K562 (cell line): ENCODE measurements at regions not wholly inside any gene's neighbourhood (a gene's known extent, or its start where the extent isn't known, plus 50 kb on each side); places are given as distances from the start of the nearest gene placed in this dataset.

ENCODE experiments used
- CAMTA2 ChIP-seq: fragments of 250-450 bp; sonication (Bioruptor Pico); conservative IDR thresholded peaks from 2 replicates; pipeline ENCODE4 v1.5.1; 2022
- CHAMP1 ChIP-seq: fragments of 450-650 bp; IDR thresholded peaks from 2 replicates; pipeline ENCODE4 v1.6.1; 2016; ENCODE audit warnings: mild to moderate bottlenecking
- CHD1 ChIP-seq: fragments of 200-600 bp; sonication (generic); IDR thresholded peaks from one replicate; pipeline ENCODE4 v1.6.1; 2012; ENCODE audit warnings: mild to moderate bottlenecking, moderate library complexity, low read length, inconsistent platforms
- CTCF ChIP-seq, 3 experiments: IDR thresholded peaks in 2 of 3; conservative IDR thresholded peaks in 1 of 3; 2 replicates each; pipeline ENCODE4 v1.5.1; 2011 to 2012; ENCODE audit warnings: low read length in 3 of 3, mild to moderate bottlenecking in 3 of 3, control low read depth in 2 of 3, improper control_type of control experiment in 1 of 3, inconsistent platforms in 1 of 3, low read depth in 1 of 3, mixed read lengths in 1 of 3, moderate library complexity in 1 of 3; ENCODE audit not compliant: insufficient read depth in 2 of 3
- EZH2 ChIP-seq: IDR thresholded peaks from 2 replicates; pipeline ENCODE4 v1.6.1; 2012; ENCODE audit warnings: low read depth, mild to moderate bottlenecking, inconsistent platforms, low read length, borderline replicate concordance
- RFX5 ChIP-seq: IDR thresholded peaks from 2 replicates; pipeline ENCODE4 v1.6.1; 2011; ENCODE audit warnings: low read depth, mild to moderate bottlenecking, improper control_type of control experiment, low read length
- SIN3A ChIP-seq, 2 experiments: fragments of 150-350 bp in 1 of 2; IDR thresholded peaks; 2 replicates each; pipeline ENCODE4 v1.6.1; 2011 to 2016; ENCODE audit warnings: borderline replicate concordance in 2 of 2, low read depth in 2 of 2, low read length in 2 of 2, mild to moderate bottlenecking in 2 of 2, moderate library complexity in 2 of 2; ENCODE audit not compliant: control insufficient read depth in 1 of 2
- STAT5B ChIP-seq: fragments of 250-450 bp; sonication (Bioruptor Pico); IDR thresholded peaks from 2 replicates; pipeline ENCODE4 v1.8.0; 2021; ENCODE audit warnings: mild to moderate bottlenecking, inconsistent platforms
- ZNF134 ChIP-seq: fragments of 250-450 bp; sonication (Bioruptor Pico); conservative IDR thresholded peaks from 2 replicates; pipeline ENCODE4 v1.4.0; 2020

GRCh38 chrX:55142919-55143310 is 54.1 kb downstream of the PAGE2 start:
- TF ChIP-seq CTCF (IDR thresholded peaks at IDR 0.05 in 2 of 3, conservative IDR thresholded peaks at IDR 0.05 in 1 of 3; ENCODE audit: insufficient read depth in 2 of 3, low read depth in 1 of 3, low read length in 3 of 3) (no peak), CHAMP1 (no peak), EZH2 (no peak), SIN3A (IDR thresholded peaks at IDR 0.05; ENCODE audit: borderline replicate concordance in 2 of 2, control insufficient read depth in 1 of 2, low read depth in 2 of 2, low read length in 2 of 2) (no peak), STAT5B (no peak), CAMTA2 (CRISPR knock-in tag) (no peak), ZNF134 (CRISPR knock-in tag) (no peak), CHD1 (no peak), RFX5 (no peak)
